Stimulated activated CD4-positive, alpha-beta T cell treated with anti-CD3 and anti-CD28 coated beads, Interleukin-15, amount 100 ng/mL, for 48 hours (primary cell): ENCODE measurements at regions not wholly inside any gene's neighbourhood (a gene's known extent, or its start where the extent isn't known, plus 50 kb on each side); places are given as distances from the start of the nearest gene placed in this dataset.
"Not testable (repeated sequence)": the region's sequence is repeated elsewhere in the genome, so short reads cannot be mapped to it uniquely, and the experiment has no call there.

Experiments used
- DNase-seq, 2 donors: peaks; one replicate each; pipeline ENCODE4 v3.0.0-alpha.2; 2020; ENCODE audit warnings: low read depth in 2 of 2

GRCh38 chr22:25487508-25487907, 77.0 kb upstream of the GRK3 start:
- DNase-seq = no peak

- DNase-seq = peak; percentile 49 to 61
These were observed 76.0 kb upstream of the GRK3 start for GRCh38 chr22:25488244-25489020.

- DNase-seq = no peak
These were observed 74.5 kb upstream of the GRK3 start for GRCh38 chr22:25489947-25490346.

GRCh38 chr22:25490896-25491295, 73.6 kb upstream of the GRK3 start:
- no peak for DNase-seq

- no peak for DNase-seq
These were observed 72.3 kb upstream of the GRK3 start for GRCh38 chr22:25492162-25492561.

- no peak for DNase-seq
These were observed 71.4 kb upstream of the GRK3 start for GRCh38 chr22:25492841-25493734.

GRCh38 chr22:25493794-25494193, 70.7 kb upstream of the GRK3 start:
- DNase-seq = no peak

GRCh38 chr22:25494774-25495173, 69.7 kb upstream of the GRK3 start:
- DNase-seq = no peak

- no peak for DNase-seq
These were observed 69.2 kb upstream of the GRK3 start for GRCh38 chr22:25495285-25495684.

- no peak for DNase-seq
These were observed 67.9 kb upstream of the GRK3 start for GRCh38 chr22:25496396-25497064.

GRCh38 chr22:25497181-25497641, 67.3 kb upstream of the GRK3 start:
- DNase-seq = no peak

- no peak for DNase-seq
These were observed 66.8 kb upstream of the GRK3 start for GRCh38 chr22:25497716-25498115.

- DNase-seq = not testable (repeated sequence)
These were observed 63.8 kb upstream of the GRK3 start for GRCh38 chr22:25500671-25501070.

GRCh38 chr22:25504017-25504416, 60.5 kb upstream of the GRK3 start:
- not testable (repeated sequence) for DNase-seq

- no peak for DNase-seq
These were observed 56.3 kb upstream of the GRK3 start for GRCh38 chr22:25508161-25508560.

GRCh38 chr22:25508761-25509321, 55.6 kb upstream of the GRK3 start:
- DNase-seq = no peak

GRCh38 chr22:25509374-25509791, 55.1 kb upstream of the GRK3 start:
- DNase-seq = no peak

- DNase-seq = no peak
These were observed 53.6 kb upstream of the GRK3 start for GRCh38 chr22:25510876-25511275.

GRCh38 chr22:25511725-25512124, 52.8 kb upstream of the GRK3 start:
- no peak for DNase-seq

- DNase-seq = no peak
These were observed 49.9 kb upstream of the GRK3 start for GRCh38 chr22:25514436-25515180.
